ENCODE measurements at regions not wholly inside any gene's neighbourhood (a gene's known extent, or its start where the extent isn't known, plus 50 kb on each side); places are given as distances from the start of the nearest gene placed in this dataset.
"Not testable (repeated sequence)": the region's sequence is repeated elsewhere in the genome, so short reads cannot be mapped to it uniquely, and the experiment has no call there.

GRCh38 chr1:238624776-238625175, 734.1 kb upstream of the ZP4 start:
- no peak for DNase-seq

DNA sequence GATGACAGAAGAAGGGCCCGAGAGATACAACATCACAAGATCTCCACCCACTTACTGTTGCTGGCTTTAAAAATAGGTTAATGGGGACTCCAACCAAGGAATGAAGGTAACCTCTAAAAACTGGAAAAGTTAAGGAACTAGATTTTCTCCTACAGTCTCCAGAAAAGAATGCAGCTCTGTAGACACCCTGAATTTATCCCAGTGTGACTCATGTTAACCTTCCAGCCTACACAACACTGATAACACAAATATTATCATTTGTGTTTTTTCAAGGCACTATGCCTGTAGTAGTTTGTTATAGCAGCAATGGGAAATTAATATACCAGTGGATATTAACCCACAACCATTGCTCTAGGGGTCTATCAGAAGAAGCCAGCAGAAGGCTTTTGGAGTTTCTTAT, 730.7 kb upstream of the ZP4 start:
- no peak for DNase-seq

GRCh38 chr1:238619652-238620051, 728.9 kb upstream of the ZP4 start:
- no peak for DNase-seq

GRCh38 chr1:238611406-238611805, 720.7 kb upstream of the ZP4 start:
- no peak for DNase-seq

GRCh38 chr1:238608144-238608543, 717.4 kb upstream of the ZP4 start:
- DNase-seq, result no peak

DNA sequence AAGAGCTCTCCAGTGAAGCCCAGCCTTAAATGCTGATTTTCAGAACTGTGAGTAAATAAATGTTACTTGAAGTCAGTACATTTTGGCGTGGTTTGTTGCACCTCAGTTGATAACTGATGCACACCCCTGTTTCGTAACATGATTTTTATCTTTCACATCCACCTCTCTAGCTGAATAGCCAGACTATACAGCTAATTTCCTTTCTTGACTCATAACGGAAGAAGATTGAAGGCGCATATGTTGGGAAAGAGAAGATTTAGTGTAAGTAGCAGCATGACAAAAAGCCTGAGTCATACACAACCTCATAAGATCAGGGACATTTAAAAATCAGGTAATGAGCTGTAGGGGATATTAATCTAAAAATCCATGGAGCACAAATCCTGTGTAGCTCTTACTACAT, 716.2 kb upstream of the ZP4 start:
- peak in 1 of 2 experiments; percentile 14 for DNase-seq

GRCh38 chr1:238606457-238606856, 715.7 kb upstream of the ZP4 start:
- no peak for DNase-seq

DNA sequence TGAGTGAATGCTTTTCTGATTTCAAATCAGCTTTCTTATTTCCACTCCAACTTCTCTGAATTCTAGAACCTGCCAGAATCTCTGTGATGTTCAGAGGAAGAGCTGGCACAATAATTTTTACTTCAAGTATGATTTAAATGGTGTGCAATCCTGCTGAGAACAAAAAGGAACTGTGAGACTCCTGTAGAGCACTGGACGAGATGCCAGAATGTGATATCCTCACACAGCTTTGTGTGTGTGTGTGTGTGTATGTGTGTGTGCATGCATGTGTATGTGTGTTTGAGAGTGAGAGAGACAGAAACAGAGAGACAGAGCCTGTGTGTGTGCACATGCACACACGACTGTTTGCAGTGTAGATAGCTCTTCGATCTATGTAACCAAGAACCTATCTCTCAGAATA, 713.6 kb upstream of the ZP4 start:
- no peak for DNase-seq

GRCh38 chr1:238601604-238602003, 710.9 kb upstream of the ZP4 start:
- DNase-seq, result not testable (repeated sequence)

GRCh38 chr1:238596703-238597102, 706.0 kb upstream of the ZP4 start:
- DNase-seq, result no peak

GRCh38 chr1:238592621-238593020, 701.9 kb upstream of the ZP4 start:
- no peak for DNase-seq

DNA sequence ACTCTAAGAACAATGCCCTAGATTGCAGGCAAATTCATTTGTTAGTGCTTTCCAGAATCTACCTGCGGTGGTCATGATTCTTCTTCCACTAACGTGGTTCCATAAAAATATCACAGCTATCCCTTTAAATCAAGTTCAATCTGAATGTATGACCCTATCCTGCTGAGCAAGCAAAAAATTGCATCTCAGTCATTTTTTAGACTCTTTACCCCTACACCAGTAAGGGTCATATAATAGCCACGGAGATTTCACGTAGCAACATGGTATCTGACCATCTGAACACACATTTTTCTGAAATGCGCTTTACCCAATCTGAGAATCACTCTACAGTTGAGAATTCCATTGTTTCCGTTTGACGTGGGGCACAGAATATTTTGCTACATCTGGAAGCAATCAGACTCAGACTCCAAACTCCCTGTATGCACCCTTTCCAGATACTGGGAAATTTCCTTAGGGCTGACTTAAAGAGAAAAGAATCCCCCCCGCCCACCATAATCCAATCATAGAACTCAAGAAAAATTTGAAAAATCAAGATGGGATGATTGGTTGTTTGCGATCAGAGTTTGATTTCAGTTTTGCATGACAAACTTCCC, 699.2 kb upstream of the ZP4 start:
- DNase-seq, result no peak

DNA sequence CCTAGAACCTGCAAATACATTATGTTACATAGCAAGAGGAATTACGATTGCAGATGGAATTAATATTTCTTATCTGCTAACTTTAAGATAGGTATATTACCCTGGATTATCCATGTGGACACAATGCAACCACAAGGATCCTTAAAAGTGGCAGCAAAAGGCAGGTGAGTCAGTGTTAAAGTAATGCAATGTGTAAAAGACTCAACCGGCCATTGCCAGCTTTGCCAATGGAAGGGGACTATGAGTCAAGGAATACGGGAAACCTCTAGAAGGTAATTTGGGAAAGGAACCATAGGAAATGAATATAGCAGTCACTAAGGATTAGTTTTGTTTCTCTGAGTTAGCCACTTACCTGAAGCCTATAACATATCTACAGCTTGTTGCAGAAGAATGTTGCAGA, 692.1 kb upstream of the ZP4 start:
- no peak for DNase-seq

GRCh38 chr1:238581332-238581731, 690.6 kb upstream of the ZP4 start:
- no peak for DNase-seq

DNA sequence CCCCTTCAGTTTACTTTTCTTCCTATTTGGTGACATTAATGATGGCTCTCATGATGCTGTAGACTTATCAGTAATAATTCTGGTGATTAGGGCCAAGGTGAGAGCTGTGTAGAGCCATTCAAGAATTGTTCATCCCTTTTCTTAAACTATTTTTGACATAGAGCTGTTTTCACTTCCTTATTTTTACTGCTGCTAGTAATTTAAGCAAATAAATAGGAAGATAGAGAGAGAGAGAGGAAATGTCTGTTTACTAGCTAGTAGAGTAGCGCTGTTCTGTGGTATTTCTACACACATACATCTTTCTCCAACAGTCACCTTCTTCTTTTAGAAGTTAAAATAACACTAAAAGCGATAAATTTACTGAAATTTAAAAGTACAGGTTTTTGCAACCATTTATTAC, 678.0 kb upstream of the ZP4 start:
- DNase-seq, result no peak

DNA sequence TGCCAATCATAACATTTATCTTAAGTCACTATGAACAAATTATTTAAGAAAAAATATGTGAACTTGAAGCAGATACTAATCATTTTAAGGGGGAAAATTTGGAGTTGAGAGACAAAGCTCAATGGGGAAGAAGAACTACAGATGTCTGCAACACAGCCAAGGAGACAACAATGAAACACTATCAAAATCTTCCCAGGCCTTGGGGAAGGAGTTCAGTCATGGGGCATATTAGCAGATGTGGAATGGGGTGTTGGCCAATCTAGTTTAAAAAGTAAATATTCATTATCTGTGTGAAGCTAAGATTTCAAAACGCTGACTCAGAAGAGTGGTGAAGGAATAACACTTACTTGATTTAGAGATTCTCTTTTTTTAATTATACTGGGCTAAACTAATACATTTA, 671.6 kb upstream of the ZP4 start:
- DNase-seq, result no peak

DNA sequence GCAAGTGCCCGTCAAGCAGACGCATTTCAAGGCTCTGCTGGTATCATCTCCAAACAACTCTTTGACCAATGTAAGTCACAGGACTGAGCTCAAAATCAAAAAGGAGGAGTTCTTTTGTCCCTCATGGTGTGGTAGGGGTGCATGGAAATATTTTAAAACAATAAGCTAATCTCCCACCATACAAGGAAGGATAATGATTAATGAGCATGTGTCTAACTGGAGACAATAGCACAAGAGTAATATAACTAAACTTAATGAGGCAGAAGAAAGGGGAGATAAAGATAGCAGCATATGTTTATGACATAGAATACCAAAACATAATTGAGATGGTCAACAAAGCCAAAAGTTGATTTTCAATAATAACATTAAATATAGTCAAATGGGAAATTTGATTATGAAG, 668.0 kb upstream of the ZP4 start:
- no peak for DNase-seq

- DNase-seq, result no peak
Measured at GRCh38 chr1:238558156-238558555, 667.4 kb upstream of the ZP4 start.

- DNase-seq, result no peak
Measured at GRCh38 chr1:238552271-238552670, 661.5 kb upstream of the ZP4 start.

DNA sequence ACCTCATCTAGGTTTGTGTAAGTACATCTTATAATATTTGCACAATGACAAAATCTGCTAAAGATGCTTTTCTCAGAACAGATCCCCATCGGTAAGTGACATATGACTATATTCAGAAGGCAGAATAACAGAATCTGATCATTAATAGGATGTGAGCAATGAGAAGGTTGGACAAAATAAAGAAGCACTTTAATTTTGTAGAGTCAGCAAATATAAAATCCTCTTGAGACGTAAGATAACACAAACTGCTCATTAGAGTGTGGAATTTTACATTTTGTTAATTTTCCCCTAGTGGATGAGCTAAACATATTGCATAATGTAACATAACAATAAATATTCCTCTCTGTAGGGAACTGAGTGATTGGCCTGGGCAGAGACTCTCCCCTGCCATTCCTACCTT, 658.4 kb upstream of the ZP4 start:
- no peak for DNase-seq

GRCh38 chr1:238546118-238546517, 655.4 kb upstream of the ZP4 start:
- no peak for DNase-seq

GRCh38 chr1:238537641-238538040, 646.9 kb upstream of the ZP4 start:
- DNase-seq, result no peak

- DNase-seq, result no peak
Measured at GRCh38 chr1:238530209-238530851, 639.6 kb upstream of the ZP4 start.

GRCh38 chr1:238517711-238518110, 627.0 kb upstream of the ZP4 start:
- no peak for DNase-seq

DNA sequence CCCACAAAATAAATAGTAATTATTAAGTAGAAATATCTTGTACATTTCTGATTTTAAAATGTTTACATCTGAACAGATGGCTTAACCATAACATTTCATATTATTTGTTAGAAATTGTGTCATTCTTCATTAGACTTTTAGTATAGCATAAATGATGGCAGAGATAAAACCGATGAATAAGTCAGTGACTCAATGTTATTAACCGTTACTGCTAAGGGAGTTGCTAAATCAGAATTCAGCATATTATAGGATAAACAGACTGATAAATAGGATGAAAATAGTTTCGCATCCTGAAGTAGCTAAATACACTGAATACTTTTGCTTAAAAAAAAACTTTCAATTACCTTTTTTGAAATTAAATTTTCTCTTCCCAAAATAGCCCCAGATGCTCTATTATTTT, 610.6 kb upstream of the ZP4 start:
- no peak for DNase-seq
